Naive B cell (primary cell): ENCODE measurements at regions not wholly inside any gene's neighbourhood (a gene's known extent, or its start where the extent isn't known, plus 50 kb on each side); places are given as distances from the start of the nearest gene placed in this dataset.

ENCODE experiments used
- ATAC-seq, 2 donors: fragments of 150-1000 bp; cut with Tn5 transposase; 2 replicates each; pipeline ENCODE4 v1.10.0; 2021; ENCODE audit warnings: low read depth in 2 of 2, mild to moderate bottlenecking in 2 of 2, moderate library complexity in 2 of 2
- DNase-seq: peaks from one replicate; pipeline ENCODE4 v3.0.0; 2022
- H3K27ac Mint-ChIP-seq, 6 donors: one replicate each; pipeline ENCODE4 v1.8.0; 2020 to 2022; ENCODE audit warnings: mild to moderate bottlenecking in 6 of 6, mixed read lengths in 6 of 6, moderate library complexity in 5 of 6, inconsistent platforms in 2 of 6
- H3K27me3 Mint-ChIP-seq, 3 donors: one replicate each; pipeline ENCODE4 v1.8.0; 2021 to 2022; ENCODE audit warnings: mixed read lengths in 3 of 3, mild to moderate bottlenecking in 1 of 3
- H3K36me3 Mint-ChIP-seq, 2 donors: one replicate each; pipeline ENCODE4 v1.8.0; 2020 to 2022; ENCODE audit warnings: mixed read lengths in 2 of 2, inconsistent platforms in 1 of 2, mild to moderate bottlenecking in 1 of 2
- H3K4me1 Mint-ChIP-seq, 3 donors: one replicate each; pipeline ENCODE4 v1.8.0; 2020 to 2022; ENCODE audit warnings: mixed read lengths in 3 of 3, inconsistent platforms in 1 of 3, mild to moderate bottlenecking in 1 of 3, moderate library complexity in 1 of 3
- H3K4me3 Mint-ChIP-seq, 8 donors: one replicate each; pipeline ENCODE4 v1.8.0; 2020 to 2022; ENCODE audit warnings: mild to moderate bottlenecking in 8 of 8, mixed read lengths in 8 of 8, moderate library complexity in 8 of 8, inconsistent platforms in 2 of 8
- H3K9me3 Mint-ChIP-seq, 7 donors: one replicate each; pipeline ENCODE4 v1.8.0; 2020 to 2022; ENCODE audit warnings: mixed read lengths in 7 of 7, mild to moderate bottlenecking in 5 of 7, inconsistent platforms in 2 of 7, moderate library complexity in 1 of 7

DNA sequence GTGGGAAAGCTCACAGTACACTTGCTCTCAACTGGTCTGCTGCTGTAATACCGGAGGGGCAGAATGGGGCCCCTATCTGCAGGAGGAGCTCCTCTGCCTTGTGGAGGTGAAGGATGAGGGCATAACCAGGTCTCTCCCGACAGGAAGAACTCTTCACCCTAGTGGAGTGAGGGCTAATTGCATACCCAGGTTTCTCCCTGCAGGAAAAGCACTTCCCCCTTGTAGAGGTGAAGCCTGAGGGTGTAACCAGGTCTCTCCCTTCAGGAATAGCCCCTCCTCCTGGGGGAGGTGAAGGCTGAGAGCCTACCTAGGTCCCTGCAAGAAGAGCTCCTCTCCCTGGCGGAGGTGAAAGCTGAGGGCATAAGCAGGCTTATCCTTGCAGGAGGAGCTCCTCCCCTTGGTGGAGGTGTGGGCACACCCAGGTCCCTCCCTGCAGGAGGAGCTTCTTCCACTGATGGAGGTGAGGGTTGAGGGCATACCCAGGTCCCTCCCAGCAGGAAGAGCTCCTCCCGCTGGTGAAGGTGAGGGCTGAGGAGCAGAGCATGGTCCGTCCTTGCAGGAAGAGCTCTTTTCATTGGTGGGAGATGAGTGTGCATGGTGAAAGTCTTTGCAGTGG, 954.1 kb downstream of the NLGN4Y start:
- H3K4me3 Mint-ChIP-seq: no peak overlapping the region
- ATAC-seq (no peak), DNase-seq (no peak)
- H3K36me3 Mint-ChIP-seq: no peaks in the 10 kb centered on the region
- H3K9me3 Mint-ChIP-seq: no peaks in the 10 kb centered on the region
- H3K27ac Mint-ChIP-seq: no peak overlapping the region
- H3K27me3 Mint-ChIP-seq: no peaks in the 10 kb centered on the region
- H3K4me1 Mint-ChIP-seq: no peaks in the 10 kb centered on the region

DNA sequence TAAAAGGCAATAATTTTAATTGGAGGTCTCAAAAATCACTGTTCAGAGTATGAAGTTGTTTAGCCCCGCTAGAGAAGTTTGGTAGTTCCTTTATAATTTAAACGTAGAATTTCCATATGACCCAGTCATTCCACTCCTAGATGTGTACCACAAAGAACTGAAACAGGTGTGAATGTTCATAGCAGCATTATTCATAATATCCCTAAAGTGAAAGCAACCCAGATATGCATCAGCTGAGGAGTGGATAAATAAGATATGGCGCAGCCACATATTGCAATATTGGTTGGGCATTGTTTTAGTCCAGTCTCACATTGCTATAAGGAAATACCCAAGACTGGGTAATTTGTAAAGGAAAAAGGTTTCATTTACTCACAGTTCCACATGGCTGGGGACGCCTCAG, 976.2 kb downstream of the NLGN4Y start:
- no peaks in the 10 kb centered on the region for H3K27me3 Mint-ChIP-seq
- no peak overlapping the region for H3K4me3 Mint-ChIP-seq
- ATAC-seq (no peak), DNase-seq (no peak)
- H3K27ac Mint-ChIP-seq: no peak overlapping the region
- H3K9me3 Mint-ChIP-seq: no peaks in the 10 kb centered on the region
- H3K4me1 Mint-ChIP-seq: no peaks in the 10 kb centered on the region
- H3K36me3 Mint-ChIP-seq: no peaks in the 10 kb centered on the region

- Mint-ChIP-seq H3K4me1 (no peaks in the 10 kb centered on the region), H3K36me3 (no peaks in the 10 kb centered on the region), H3K9me3 (no peaks in the 10 kb centered on the region), H3K4me3 (no peak overlapping the region), H3K27ac (no peak overlapping the region), H3K27me3 (no peaks in the 10 kb centered on the region)
- DNase-seq (no peak), ATAC-seq (no peak)
Observed at GRCh38 chrY:15501181-15501580, 976.9 kb downstream of the NLGN4Y start.

- Mint-ChIP-seq H3K4me1 (no peaks in the 10 kb centered on the region), H3K27me3 (no peaks in the 10 kb centered on the region), H3K4me3 (no peak overlapping the region), H3K9me3 (peaks cover 0 to 10% (median 0%) of the 10 kb centered on the region in 7 donors), H3K36me3 (no peaks in the 10 kb centered on the region), H3K27ac (no peak overlapping the region)
- ATAC-seq (no peak), DNase-seq (no peak)
Observed at GRCh38 chrY:15510288-15510687, 986.0 kb downstream of the NLGN4Y start.

- no peak overlapping the region for H3K4me3 Mint-ChIP-seq
- ATAC-seq (no peak), DNase-seq (no peak)
- H3K9me3 Mint-ChIP-seq: peaks cover 0 to 10% (median 0%) of the 10 kb centered on the region in 7 donors
- H3K36me3 Mint-ChIP-seq: no peaks in the 10 kb centered on the region
- no peak overlapping the region for H3K27ac Mint-ChIP-seq
- H3K4me1 Mint-ChIP-seq: no peaks in the 10 kb centered on the region
- no peaks in the 10 kb centered on the region for H3K27me3 Mint-ChIP-seq
Observed at GRCh38 chrY:15510984-15511650, 986.8 kb downstream of the NLGN4Y start.

DNA sequence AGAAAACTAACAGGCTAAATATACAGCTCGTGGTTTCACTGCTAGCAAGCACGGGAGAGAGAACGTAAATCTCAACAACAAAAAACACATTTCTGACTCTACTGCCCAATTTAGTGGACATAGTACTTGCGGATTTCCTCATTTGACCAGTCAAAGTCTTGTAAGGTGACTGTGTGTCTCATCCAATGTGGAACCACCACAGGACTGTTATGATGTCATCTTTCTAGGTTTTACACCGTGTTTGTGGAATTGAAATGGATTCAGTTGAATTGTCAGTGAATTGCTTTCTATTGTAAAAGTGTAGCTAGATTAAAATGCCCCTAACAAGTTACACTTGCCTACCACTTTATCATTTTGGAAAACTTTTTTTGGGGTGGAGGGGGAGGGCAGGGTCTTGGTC, 1010.8 kb downstream of the NLGN4Y start:
- Mint-ChIP-seq H3K27me3 (no peaks in the 10 kb centered on the region), H3K36me3 (no peaks in the 10 kb centered on the region), H3K9me3 (peaks cover 0 to 2% (median 0%) of the 10 kb centered on the region in 7 donors), H3K4me1 (no peaks in the 10 kb centered on the region), H3K4me3 (no peak overlapping the region), H3K27ac (no peak overlapping the region)
- no peak for ATAC-seq
- DNase-seq: no peak

GRCh38 chrY:15535784-15536511, 1011.6 kb downstream of the NLGN4Y start:
- Mint-ChIP-seq H3K27me3 (no peaks in the 10 kb centered on the region), H3K27ac (no peak overlapping the region), H3K9me3 (peaks cover 0 to under 1% (median 0%) of the 10 kb centered on the region in 7 donors), H3K4me3 (no peak overlapping the region), H3K4me1 (no peaks in the 10 kb centered on the region), H3K36me3 (no peaks in the 10 kb centered on the region)
- ATAC-seq (no peak), DNase-seq (no peak)

- no peak overlapping the region for H3K27ac Mint-ChIP-seq
- H3K36me3 Mint-ChIP-seq: no peaks in the 10 kb centered on the region
- no peak for ATAC-seq
Observed at GRCh38 chrY:15540516-15540915, 1016.2 kb downstream of the NLGN4Y start.

DNA sequence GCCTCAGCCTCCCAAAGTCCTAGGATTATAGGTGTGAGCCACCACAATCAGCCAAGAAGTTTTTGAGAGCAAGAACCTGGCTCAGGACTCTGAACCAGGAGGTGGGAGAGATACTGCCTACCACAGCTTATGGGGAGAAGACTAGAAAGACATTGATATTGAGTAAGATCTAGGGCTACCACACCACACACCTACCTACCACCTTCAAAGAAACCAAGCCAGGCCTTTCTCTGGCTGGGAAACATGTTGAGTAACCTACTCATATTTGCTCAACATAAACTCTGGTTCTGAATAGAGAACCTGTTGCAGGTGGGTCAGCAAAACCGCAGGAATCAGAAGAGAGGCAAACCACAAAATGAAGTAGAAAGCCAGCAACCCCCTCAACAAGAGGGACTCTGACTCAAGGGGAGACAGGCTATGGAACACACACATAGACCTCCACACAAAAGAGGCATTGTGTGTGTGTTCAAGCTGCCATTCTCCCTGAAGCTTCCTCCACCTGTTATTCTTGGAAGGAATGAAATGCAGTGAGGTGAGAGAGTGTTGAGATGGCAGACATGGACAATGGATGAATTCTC, 1021.9 kb downstream of the NLGN4Y start:
- Mint-ChIP-seq H3K4me1 (no peaks in the 10 kb centered on the region), H3K36me3 (no peaks in the 10 kb centered on the region), H3K27me3 (no peaks in the 10 kb centered on the region), H3K9me3 (peaks cover 0 to 4% (median 0%) of the 10 kb centered on the region in 7 donors), H3K27ac (no peak overlapping the region), H3K4me3 (no peak overlapping the region)
- no peak for ATAC-seq
- DNase-seq: no peak

More at GRCh38 chrY:15540516-15540915, 1016.2 kb downstream of the NLGN4Y start:
- no peaks in the 10 kb centered on the region for H3K4me1 Mint-ChIP-seq
- no peaks in the 10 kb centered on the region for H3K27me3 Mint-ChIP-seq
- H3K4me3 Mint-ChIP-seq: no peak overlapping the region
- H3K9me3 Mint-ChIP-seq: no peaks in the 10 kb centered on the region
- no peak for DNase-seq

DNA sequence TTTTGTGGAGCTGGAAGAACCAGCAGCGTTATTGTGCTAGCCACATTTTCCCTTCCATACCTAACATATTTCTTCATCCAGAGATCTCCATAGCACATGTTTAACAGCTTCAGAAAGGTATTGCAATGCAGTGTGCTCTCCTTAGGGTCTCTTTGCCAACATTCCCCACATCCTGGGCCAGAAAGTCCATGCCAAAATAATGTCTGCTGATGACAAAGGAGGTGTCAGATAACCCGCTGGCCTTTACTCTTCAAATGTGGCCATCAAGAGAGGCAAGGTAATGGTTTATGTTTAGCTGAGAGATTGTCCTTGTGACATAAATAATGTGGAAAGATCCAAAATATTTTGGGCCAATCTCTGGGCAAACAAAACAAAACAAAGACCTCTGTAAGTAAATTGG, 1027.7 kb downstream of the NLGN4Y start:
- Mint-ChIP-seq H3K9me3 (peaks cover 0 to 4% (median 0%) of the 10 kb centered on the region in 7 donors), H3K36me3 (no peaks in the 10 kb centered on the region), H3K4me3 (no peak overlapping the region), H3K27ac (no peak overlapping the region), H3K4me1 (no peaks in the 10 kb centered on the region), H3K27me3 (no peaks in the 10 kb centered on the region)
- ATAC-seq (no peak), DNase-seq (no peak)

- Mint-ChIP-seq H3K4me3 (no peak overlapping the region), H3K4me1 (no peaks in the 10 kb centered on the region), H3K27ac (no peak overlapping the region), H3K36me3 (no peaks in the 10 kb centered on the region), H3K9me3 (peaks cover 0 to 4% (median 0%) of the 10 kb centered on the region in 7 donors), H3K27me3 (no peaks in the 10 kb centered on the region)
- DNase-seq: no peak
- no peak for ATAC-seq
Observed at GRCh38 chrY:15554991-15555390, 1030.7 kb downstream of the NLGN4Y start.

DNA sequence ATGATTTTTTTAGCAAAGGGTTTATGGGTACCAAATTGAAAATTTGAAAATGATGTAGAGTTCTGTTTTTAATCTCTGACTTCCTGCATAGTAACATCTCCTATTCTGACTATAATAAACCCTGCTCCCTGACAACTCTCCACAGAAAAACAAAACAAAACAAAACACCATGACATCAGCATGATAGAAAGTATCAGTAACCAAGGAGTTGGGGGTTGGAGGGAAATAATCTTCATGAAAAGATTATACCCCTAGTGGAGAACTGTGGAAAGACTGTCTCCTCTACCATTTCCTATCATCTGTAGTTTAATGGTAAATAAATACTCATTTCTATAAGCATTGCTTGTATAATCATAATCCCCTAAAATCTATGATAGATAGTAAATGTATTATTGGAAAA, 1034.8 kb downstream of the NLGN4Y start:
- peaks cover 0 to 2% (median 0%) of the 10 kb centered on the region in 7 donors for H3K9me3 Mint-ChIP-seq
- H3K27ac Mint-ChIP-seq: no peak overlapping the region
- no peak overlapping the region for H3K4me3 Mint-ChIP-seq
- no peaks in the 10 kb centered on the region for H3K36me3 Mint-ChIP-seq
- DNase-seq (no peak), ATAC-seq (no peak)
- no peaks in the 10 kb centered on the region for H3K27me3 Mint-ChIP-seq
- no peaks in the 10 kb centered on the region for H3K4me1 Mint-ChIP-seq

GRCh38 chrY:15560840-15561239, 1036.5 kb downstream of the NLGN4Y start:
- H3K27me3 Mint-ChIP-seq: no peaks in the 10 kb centered on the region
- peaks cover 0 to 2% (median 0%) of the 10 kb centered on the region in 7 donors for H3K9me3 Mint-ChIP-seq
- ATAC-seq (no peak), DNase-seq (no peak)
- H3K4me1 Mint-ChIP-seq: no peaks in the 10 kb centered on the region
- no peak overlapping the region for H3K27ac Mint-ChIP-seq
- no peaks in the 10 kb centered on the region for H3K36me3 Mint-ChIP-seq
- H3K4me3 Mint-ChIP-seq: no peak overlapping the region
